Progenitor cell of endocrine pancreas (in vitro differentiated cells): ENCODE measurements at regions not wholly inside any gene's neighbourhood (a gene's known extent, or its start where the extent isn't known, plus 50 kb on each side); places are given as distances from the start of the nearest gene placed in this dataset.

Source experiments
- DNase-seq: peaks from one replicate; pipeline ENCODE4 v3.0.0; 2021; ENCODE audit warnings: low spot score; ENCODE audit not compliant: unreplicated experiment
- H3K27ac Mint-ChIP-seq: 2 replicates; pipeline ENCODE4 v1.8.0; 2021; ENCODE audit warnings: mild to moderate bottlenecking, moderate library complexity, mixed read lengths
- H3K27me3 Mint-ChIP-seq: 2 replicates; pipeline ENCODE4 v1.8.0; 2021; ENCODE audit warnings: mixed read lengths
- H3K36me3 Mint-ChIP-seq: 2 replicates; pipeline ENCODE4 v1.8.0; 2022; ENCODE audit warnings: mixed read lengths; ENCODE audit not compliant: insufficient read depth
- H3K4me1 Mint-ChIP-seq: 2 replicates; pipeline ENCODE4 v1.8.0; 2021; ENCODE audit warnings: low read depth, mixed read lengths
- H3K4me3 Mint-ChIP-seq: 2 replicates; pipeline ENCODE4 v1.8.0; 2021; ENCODE audit warnings: low read depth, mild to moderate bottlenecking, moderate library complexity, mixed read lengths
- H3K9me3 Mint-ChIP-seq: 2 replicates; pipeline ENCODE4 v1.8.0; 2021; ENCODE audit warnings: low read depth, mixed read lengths
- TF ChIP-seq, protein P1 (sequence below): fragments of 200-600 bp; sonication (generic); IDR thresholded peaks from one replicate; pipeline ENCODE4 v1.5.0; 2021; ENCODE audit warnings: antibody characterized with exemption, mild to moderate bottlenecking; ENCODE audit not compliant: unreplicated experiment

DNA sequence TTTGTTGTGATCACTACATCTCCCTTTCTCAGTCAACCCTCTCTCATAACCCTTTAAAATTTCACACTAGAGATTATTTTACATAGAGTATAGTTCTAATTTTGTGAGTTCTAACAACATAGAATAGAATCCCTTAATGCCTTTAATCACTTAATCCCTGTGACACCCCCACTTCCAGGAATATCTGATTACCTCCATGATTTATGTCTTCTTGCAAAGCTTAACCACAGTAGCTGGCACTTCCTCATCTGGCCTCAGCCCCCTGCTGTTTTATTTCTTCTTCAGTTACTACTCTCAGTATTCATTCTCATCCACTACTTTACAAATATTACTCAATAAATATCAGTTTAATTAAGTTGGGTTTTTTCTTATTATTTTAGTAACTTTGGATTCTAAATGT, 340.9 kb downstream of the CENPC start:
- TF ChIP-seq, protein P1, sequence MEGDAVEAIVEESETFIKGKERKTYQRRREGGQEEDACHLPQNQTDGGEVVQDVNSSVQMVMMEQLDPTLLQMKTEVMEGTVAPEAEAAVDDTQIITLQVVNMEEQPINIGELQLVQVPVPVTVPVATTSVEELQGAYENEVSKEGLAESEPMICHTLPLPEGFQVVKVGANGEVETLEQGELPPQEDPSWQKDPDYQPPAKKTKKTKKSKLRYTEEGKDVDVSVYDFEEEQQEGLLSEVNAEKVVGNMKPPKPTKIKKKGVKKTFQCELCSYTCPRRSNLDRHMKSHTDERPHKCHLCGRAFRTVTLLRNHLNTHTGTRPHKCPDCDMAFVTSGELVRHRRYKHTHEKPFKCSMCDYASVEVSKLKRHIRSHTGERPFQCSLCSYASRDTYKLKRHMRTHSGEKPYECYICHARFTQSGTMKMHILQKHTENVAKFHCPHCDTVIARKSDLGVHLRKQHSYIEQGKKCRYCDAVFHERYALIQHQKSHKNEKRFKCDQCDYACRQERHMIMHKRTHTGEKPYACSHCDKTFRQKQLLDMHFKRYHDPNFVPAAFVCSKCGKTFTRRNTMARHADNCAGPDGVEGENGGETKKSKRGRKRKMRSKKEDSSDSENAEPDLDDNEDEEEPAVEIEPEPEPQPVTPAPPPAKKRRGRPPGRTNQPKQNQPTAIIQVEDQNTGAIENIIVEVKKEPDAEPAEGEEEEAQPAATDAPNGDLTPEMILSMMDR, result no peak
- no peaks in the 10 kb centered on the region for H3K36me3 Mint-ChIP-seq
- H3K4me3 Mint-ChIP-seq, result no peak overlapping the region
- H3K9me3 Mint-ChIP-seq, result no peaks in the 10 kb centered on the region
- DNase-seq, result no peak
- no peaks in the 10 kb centered on the region for H3K4me1 Mint-ChIP-seq
- H3K27ac Mint-ChIP-seq, result no peak overlapping the region
- H3K27me3 Mint-ChIP-seq, result no peaks in the 10 kb centered on the region

DNA sequence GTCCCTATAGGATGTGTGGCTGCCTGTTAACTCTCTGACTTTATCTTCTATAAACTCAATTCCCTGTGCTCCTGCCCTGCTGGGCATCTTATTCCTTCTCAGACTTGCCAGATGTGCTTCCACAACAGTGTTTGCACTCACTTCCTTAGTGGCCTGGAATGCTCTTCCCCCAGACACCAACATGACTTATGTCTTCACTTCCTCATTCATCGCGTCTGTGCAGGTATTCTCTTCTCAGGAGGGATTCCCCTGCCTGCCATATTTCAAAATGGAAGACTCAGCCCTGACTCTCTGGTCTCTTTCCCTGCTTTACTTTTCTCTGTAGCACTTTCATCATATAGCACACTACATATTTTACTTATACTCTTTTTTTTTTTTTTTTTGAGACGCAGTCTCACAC, 344.0 kb downstream of the CENPC start:
- H3K4me1 Mint-ChIP-seq, result peaks cover 2% of the 10 kb centered on the region

DNA sequence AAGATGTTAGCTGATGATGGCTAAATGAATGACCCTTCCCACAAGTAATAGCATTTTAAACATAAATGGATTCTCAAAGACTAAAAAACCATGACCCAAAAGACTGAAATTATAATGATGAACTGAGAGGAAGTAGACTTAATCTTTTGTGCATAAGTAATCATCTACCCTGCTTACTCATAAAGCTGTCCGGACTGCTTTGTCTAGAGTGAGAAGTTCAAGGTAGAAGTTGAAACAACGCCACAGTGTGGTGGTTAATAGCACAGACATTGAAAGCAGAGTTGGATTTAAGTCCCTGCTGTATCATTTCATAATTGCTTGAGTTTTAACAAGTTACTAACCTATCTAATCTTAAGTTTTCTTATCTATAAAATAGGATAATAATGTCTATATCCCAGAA, 346.6 kb downstream of the CENPC start:
- TF ChIP-seq, protein P1, result peak; percentile 60
- no peak for DNase-seq
- Mint-ChIP-seq H3K27ac (no peak overlapping the region), H3K4me3 (no peak overlapping the region), H3K36me3 (no peaks in the 10 kb centered on the region), H3K27me3 (no peaks in the 10 kb centered on the region), H3K4me1 (peaks cover 2% of the 10 kb centered on the region), H3K9me3 (no peaks in the 10 kb centered on the region)

More for the DNA sequence above, 344.0 kb downstream of the CENPC start:
- TF ChIP-seq, protein P1, result no peak
- no peak for DNase-seq
- no peak overlapping the region for H3K27ac Mint-ChIP-seq
- no peaks in the 10 kb centered on the region for H3K36me3 Mint-ChIP-seq
- H3K4me3 Mint-ChIP-seq, result no peak overlapping the region
- H3K27me3 Mint-ChIP-seq, result no peaks in the 10 kb centered on the region
- H3K9me3 Mint-ChIP-seq, result no peaks in the 10 kb centered on the region

DNA sequence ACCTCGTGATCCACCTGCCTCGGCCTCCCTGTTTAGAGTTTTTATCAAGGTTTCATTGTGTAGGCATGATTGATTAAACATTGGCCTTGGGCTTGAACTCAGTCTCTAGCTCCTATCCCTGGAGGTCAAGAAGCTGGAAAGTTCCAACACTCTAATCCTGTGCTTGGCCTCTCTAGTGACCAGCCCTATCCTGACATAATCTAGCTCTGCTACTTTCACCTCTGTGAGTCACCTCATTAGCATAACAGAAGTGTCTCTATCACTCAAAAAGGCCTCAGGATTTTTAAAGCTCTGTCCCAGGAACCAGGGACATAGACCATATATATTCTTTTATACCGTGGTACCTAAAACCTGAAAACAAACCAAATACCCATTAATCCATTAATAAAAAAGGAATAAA, 377.5 kb downstream of the CENPC start:
- H3K4me3 Mint-ChIP-seq, result no peak overlapping the region
- peaks cover 11% of the 10 kb centered on the region for H3K9me3 Mint-ChIP-seq
- no peak for DNase-seq
- TF ChIP-seq, protein P1, result no peak
- H3K36me3 Mint-ChIP-seq, result no peaks in the 10 kb centered on the region
- H3K27me3 Mint-ChIP-seq, result no peaks in the 10 kb centered on the region
- no peaks in the 10 kb centered on the region for H3K4me1 Mint-ChIP-seq
- H3K27ac Mint-ChIP-seq, result no peak overlapping the region

DNA sequence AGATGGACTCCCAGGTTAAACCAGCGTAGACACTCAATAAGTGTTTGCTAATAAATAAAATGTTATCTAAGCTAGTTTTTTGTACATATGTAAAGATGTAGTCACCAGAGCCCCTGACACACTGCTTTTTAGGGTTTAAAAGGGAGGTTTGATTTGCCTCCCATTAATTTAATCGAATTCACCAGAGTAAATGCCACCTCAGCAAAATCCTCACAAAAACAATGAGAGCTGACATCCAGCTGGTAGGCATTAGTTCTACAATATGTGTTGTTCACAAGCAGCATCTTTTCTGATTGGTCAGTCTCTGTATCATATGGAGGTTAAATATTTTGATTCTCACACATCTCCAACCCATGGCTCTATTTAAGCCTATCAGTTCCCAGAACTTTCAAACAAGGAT, 382.6 kb downstream of the CENPC start:
- DNase-seq, result no peak
- TF ChIP-seq, protein P1, result no peak
- no peak overlapping the region for H3K27ac Mint-ChIP-seq
- no peak overlapping the region for H3K4me3 Mint-ChIP-seq
- H3K36me3 Mint-ChIP-seq, result no peaks in the 10 kb centered on the region
- peaks cover 11% of the 10 kb centered on the region for H3K9me3 Mint-ChIP-seq
- H3K4me1 Mint-ChIP-seq, result peaks cover 6% of the 10 kb centered on the region
- no peaks in the 10 kb centered on the region for H3K27me3 Mint-ChIP-seq
